ES-I3 (cell line): ENCODE measurements at regions not wholly inside any gene's neighbourhood (a gene's known extent, or its start where the extent isn't known, plus 50 kb on each side); places are given as distances from the start of the nearest gene placed in this dataset.
"Not testable (repeated sequence)": the region's sequence is repeated elsewhere in the genome, so short reads cannot be mapped to it uniquely, and the experiment has no call there.

Experiments
- H3K36me3 ChIP-seq: 2 replicates; pipeline ENCODE4 v1.6.1; 2013; ENCODE audit warnings: mild to moderate bottlenecking, low read length, control low read depth, moderate library complexity; ENCODE audit not compliant: insufficient read depth
- H3K4me1 ChIP-seq: 2 replicates; pipeline ENCODE4 v1.6.1; 2013; ENCODE audit warnings: mild to moderate bottlenecking, control low read depth, low read length; ENCODE audit not compliant: insufficient read depth
- H3K9ac ChIP-seq: 2 replicates; pipeline ENCODE4 v1.6.1; 2013; ENCODE audit warnings: low read depth, mild to moderate bottlenecking, low read length, moderate library complexity
- H3K9me3 ChIP-seq: 2 replicates; pipeline ENCODE4 v1.6.1; 2013; ENCODE audit warnings: mild to moderate bottlenecking, low read length, moderate library complexity; ENCODE audit not compliant: control insufficient read depth, insufficient read depth

- Histone ChIP-seq H3K9ac (no peak overlapping the region), H3K4me1 (no peaks in the 10 kb centered on the region), H3K36me3 (no peaks in the 10 kb centered on the region), H3K9me3 (no peaks in the 10 kb centered on the region)
These were observed 158.3 kb upstream of the C2CD4B start for GRCh38 chr15:62323353-62323890.

- Histone ChIP-seq H3K4me1 (no peaks in the 10 kb centered on the region), H3K9ac (no peak overlapping the region), H3K9me3 (no peaks in the 10 kb centered on the region), H3K36me3 (no peaks in the 10 kb centered on the region)
These were observed 159.3 kb upstream of the C2CD4B start for GRCh38 chr15:62324382-62324781.

- no peak overlapping the region for H3K9ac ChIP-seq
- no peaks in the 10 kb centered on the region for H3K4me1 ChIP-seq
- H3K36me3 ChIP-seq = no peaks in the 10 kb centered on the region
- H3K9me3 ChIP-seq = no peaks in the 10 kb centered on the region
These were observed 160.5 kb upstream of the C2CD4B start for GRCh38 chr15:62325597-62325996.

GRCh38 chr15:62326460-62327011, 161.5 kb upstream of the C2CD4B start:
- no peaks in the 10 kb centered on the region for H3K4me1 ChIP-seq
- no peak overlapping the region for H3K9ac ChIP-seq
- no peaks in the 10 kb centered on the region for H3K36me3 ChIP-seq
- H3K9me3 ChIP-seq = no peaks in the 10 kb centered on the region

- no peaks in the 10 kb centered on the region for H3K4me1 ChIP-seq
- no peak overlapping the region for H3K9ac ChIP-seq
- H3K9me3 ChIP-seq = no peaks in the 10 kb centered on the region
- no peaks in the 10 kb centered on the region for H3K36me3 ChIP-seq
These were observed 162.3 kb upstream of the C2CD4B start for GRCh38 chr15:62327406-62327805.

- H3K36me3 ChIP-seq = not testable (repeated sequence)
These were observed 167.4 kb upstream of the C2CD4B start for GRCh38 chr15:62332472-62332871.

GRCh38 chr15:62334536-62334935, 169.5 kb upstream of the C2CD4B start:
- no peak overlapping the region for H3K9ac ChIP-seq
- no peaks in the 10 kb centered on the region for H3K4me1 ChIP-seq
- no peaks in the 10 kb centered on the region for H3K36me3 ChIP-seq
- H3K9me3 ChIP-seq = peaks cover 3% of the 10 kb centered on the region; the same call in 1 of the 2 replicates

More at GRCh38 chr15:62332472-62332871, 167.4 kb upstream of the C2CD4B start:
- not testable (repeated sequence) for H3K9ac ChIP-seq, H3K4me1 ChIP-seq, H3K9me3 ChIP-seq

GRCh38 chr15:62337934-62338333, 172.8 kb upstream of the C2CD4B start:
- H3K9me3 ChIP-seq = peaks cover 3% of the 10 kb centered on the region; the same call in 1 of the 2 replicates
- H3K36me3 ChIP-seq = no peaks in the 10 kb centered on the region
- no peaks in the 10 kb centered on the region for H3K4me1 ChIP-seq
- H3K9ac ChIP-seq = no peak overlapping the region

- no peaks in the 10 kb centered on the region for H3K36me3 ChIP-seq
- H3K9me3 ChIP-seq = peaks cover under 1% of the 10 kb centered on the region; the same call in 1 of the 2 replicates
- H3K4me1 ChIP-seq = no peaks in the 10 kb centered on the region
- H3K9ac ChIP-seq = no peak overlapping the region
These were observed 173.4 kb upstream of the C2CD4B start for GRCh38 chr15:62338497-62338896.

GRCh38 chr15:62342959-62343358, 177.9 kb upstream of the C2CD4B start:
- Histone ChIP-seq H3K4me1 (no peaks in the 10 kb centered on the region), H3K9me3 (no peaks in the 10 kb centered on the region), H3K9ac (no peak overlapping the region), H3K36me3 (no peaks in the 10 kb centered on the region)

GRCh38 chr15:62343397-62343796, 178.3 kb upstream of the C2CD4B start:
- no peaks in the 10 kb centered on the region for H3K36me3 ChIP-seq
- no peak overlapping the region for H3K9ac ChIP-seq
- H3K9me3 ChIP-seq = no peaks in the 10 kb centered on the region
- no peaks in the 10 kb centered on the region for H3K4me1 ChIP-seq

- Histone ChIP-seq H3K9me3 (no peaks in the 10 kb centered on the region), H3K9ac (no peak overlapping the region; the same call in 1 of the 2 replicates), H3K4me1 (no peaks in the 10 kb centered on the region), H3K36me3 (no peaks in the 10 kb centered on the region)
These were observed 179.9 kb upstream of the C2CD4B start for GRCh38 chr15:62344806-62345539.

- Histone ChIP-seq H3K36me3 (no peaks in the 10 kb centered on the region), H3K9me3 (no peaks in the 10 kb centered on the region), H3K4me1 (no peaks in the 10 kb centered on the region), H3K9ac (no peak overlapping the region)
These were observed 181.1 kb upstream of the C2CD4B start for GRCh38 chr15:62346168-62346567.

GRCh38 chr15:62348118-62348517, 183.0 kb upstream of the C2CD4B start:
- no peak overlapping the region for H3K9ac ChIP-seq
- no peaks in the 10 kb centered on the region for H3K4me1 ChIP-seq
- H3K9me3 ChIP-seq = no peaks in the 10 kb centered on the region
- H3K36me3 ChIP-seq = no peaks in the 10 kb centered on the region

- H3K36me3 ChIP-seq = no peaks in the 10 kb centered on the region
- no peaks in the 10 kb centered on the region for H3K9me3 ChIP-seq
- H3K4me1 ChIP-seq = no peaks in the 10 kb centered on the region
- no peak overlapping the region for H3K9ac ChIP-seq
These were observed 183.5 kb upstream of the C2CD4B start for GRCh38 chr15:62348623-62349022.
